ENCODE measurements at regions not wholly inside any gene's neighbourhood (a gene's known extent, or its start where the extent isn't known, plus 50 kb on each side); places are given as distances from the start of the nearest gene placed in this dataset.

- no peak for TF ChIP-seq CTCF (conservative IDR thresholded peaks at IDR 0.05; ENCODE audit: control insufficient read depth, insufficient read depth, low read depth, low read length)
- no peak overlapping the region for H3K4me3 ChIP-seq (ENCODE audit: control insufficient read depth, low read depth, low read length)
- no peak for DNase-seq (ENCODE audit: low read depth)
Measured at GRCh38 chr9:119773823-119774222, 404.6 kb upstream of the BRINP1 start.

DNA sequence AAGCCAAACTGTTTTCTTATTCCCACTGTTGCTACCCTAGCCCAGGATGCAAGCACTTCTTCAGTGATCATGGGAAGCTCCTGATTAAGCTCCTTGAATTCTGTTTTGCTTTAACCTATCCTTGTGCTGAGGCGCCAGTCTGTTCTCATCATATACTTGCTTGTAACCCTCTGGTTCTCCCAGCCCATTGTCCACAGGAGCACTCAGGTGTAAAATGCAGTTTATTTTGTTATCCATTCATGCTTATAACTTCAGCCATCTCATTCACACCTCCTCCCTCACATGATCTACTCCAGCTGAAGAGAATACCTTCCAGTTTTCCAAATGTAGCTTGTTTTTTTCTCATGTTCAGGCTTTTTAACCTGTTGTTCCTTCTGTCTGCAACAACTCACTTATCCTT, 402.1 kb upstream of the BRINP1 start:
- TF ChIP-seq CTCF (conservative IDR thresholded peaks at IDR 0.05; ENCODE audit: control insufficient read depth, insufficient read depth, low read depth, low read length), result no peak
- H3K4me3 ChIP-seq (ENCODE audit: control insufficient read depth, low read depth, low read length), result no peak overlapping the region
- DNase-seq (ENCODE audit: low read depth), result no peak

GRCh38 chr9:119768266-119768665, 399.0 kb upstream of the BRINP1 start:
- H3K4me3 ChIP-seq (ENCODE audit: control insufficient read depth, low read depth, low read length), result no peak overlapping the region
- no peak for DNase-seq (ENCODE audit: low read depth)
- no peak for TF ChIP-seq CTCF (conservative IDR thresholded peaks at IDR 0.05; ENCODE audit: control insufficient read depth, insufficient read depth, low read depth, low read length)

- no peak overlapping the region for H3K4me3 ChIP-seq (ENCODE audit: control insufficient read depth, low read depth, low read length)
- no peak for TF ChIP-seq CTCF (conservative IDR thresholded peaks at IDR 0.05; ENCODE audit: control insufficient read depth, insufficient read depth, low read depth, low read length)
- no peak for DNase-seq (ENCODE audit: low read depth)
Measured at GRCh38 chr9:119765632-119766175, 396.5 kb upstream of the BRINP1 start.

- DNase-seq (ENCODE audit: low read depth), result no peak
- no peak for TF ChIP-seq CTCF (conservative IDR thresholded peaks at IDR 0.05; ENCODE audit: control insufficient read depth, insufficient read depth, low read depth, low read length)
- H3K4me3 ChIP-seq (ENCODE audit: control insufficient read depth, low read depth, low read length), result no peak overlapping the region
Measured at GRCh38 chr9:119763260-119763659, 394.0 kb upstream of the BRINP1 start.

DNA sequence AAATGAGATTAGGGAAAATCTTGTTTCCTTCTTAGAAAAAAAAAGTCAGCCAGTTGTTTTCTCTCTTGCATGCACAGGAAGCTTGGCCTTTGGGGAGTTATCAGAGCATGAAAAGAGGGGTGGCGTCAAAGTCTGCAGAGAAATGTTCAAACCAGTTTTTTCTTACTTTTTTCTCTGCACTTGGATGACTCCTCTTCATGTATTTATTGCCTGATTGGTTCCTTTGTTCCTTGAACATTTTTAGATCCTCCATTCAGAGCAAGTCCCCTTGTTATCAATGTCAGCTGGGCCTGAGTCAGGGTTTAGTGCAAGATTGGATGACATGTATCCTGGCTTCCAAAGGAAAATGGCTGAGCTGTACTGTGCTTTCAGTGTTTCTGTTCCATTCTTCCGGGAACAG, 392.6 kb upstream of the BRINP1 start:
- H3K4me3 ChIP-seq (ENCODE audit: control insufficient read depth, low read depth, low read length), result no peak overlapping the region
- TF ChIP-seq CTCF (conservative IDR thresholded peaks at IDR 0.05; ENCODE audit: control insufficient read depth, insufficient read depth, low read depth, low read length), result no peak
- DNase-seq (ENCODE audit: low read depth), result no peak

- DNase-seq (ENCODE audit: low read depth), result no peak
- H3K4me3 ChIP-seq (ENCODE audit: control insufficient read depth, low read depth, low read length), result no peak overlapping the region
- no peak for TF ChIP-seq CTCF (conservative IDR thresholded peaks at IDR 0.05; ENCODE audit: control insufficient read depth, insufficient read depth, low read depth, low read length)
Measured at GRCh38 chr9:119758990-119759389, 389.8 kb upstream of the BRINP1 start.

All from fibroblast of mammary gland (primary cell).